ENCODE measurements at regions not wholly inside any gene's neighbourhood (a gene's known extent, or its start where the extent isn't known, plus 50 kb on each side); places are given as distances from the start of the nearest gene placed in this dataset.

DNA sequence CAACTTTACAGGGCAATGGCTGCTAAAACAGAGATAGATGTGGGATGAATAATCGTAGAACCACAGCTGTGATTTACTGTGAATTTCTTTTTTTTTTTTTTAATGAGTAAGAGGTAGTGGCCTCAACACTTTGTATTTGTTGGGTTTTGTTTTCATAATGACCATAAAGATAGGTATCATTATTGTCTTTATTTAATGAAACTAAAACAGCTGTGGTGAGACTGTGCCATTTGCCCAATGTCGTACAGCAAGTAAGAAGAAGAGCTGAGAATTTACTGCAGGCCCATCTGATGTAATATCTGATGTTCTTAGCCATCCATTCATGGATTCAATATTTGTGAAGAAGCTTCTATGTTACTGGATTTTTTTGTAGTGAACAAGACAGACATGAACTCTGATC, 271.2 kb downstream of the IPMK start:
- TF ChIP-seq CTCF (conservative IDR thresholded peaks at IDR 0.05; ENCODE audit: low read length) (no peak), EZH2phosphoT487 (IDR thresholded peaks at IDR 0.05; ENCODE audit: borderline replicate concordance, low read depth, low read length) (no peak)
